HCT116 (cell line): ENCODE measurements at regions not wholly inside any gene's neighbourhood (a gene's known extent, or its start where the extent isn't known, plus 50 kb on each side); places are given as distances from the start of the nearest gene placed in this dataset.

Experiments
- ATAC-seq: fragments of 200-7000 bp; cut with Tn5 transposase; 2 replicates; pipeline ENCODE4 v1.9.1; 2020; ENCODE audit warnings: mild to moderate bottlenecking, moderate library complexity
- BruUV-seq: library from RNA; stranded (reverse); fragments of 400-500 nt; replicated peaks from 2 replicates; lab custom pipeline; 2021; lab: Mats Ljungman, UMichigan
- CTCF ChIA-PET: fragments of 300-600 bp; sonication (Branson Sonifier 250); formaldehyde crosslinking; loops from one replicate; lab custom pipeline; 2021; ENCODE audit warnings: antibody characterized with exemption; lab: Charles Lee
- POLR2A ChIA-PET: fragments of 300-600, 350-600 bp; sonication (Branson Sonifier 250); formaldehyde crosslinking; loops from one replicate; lab custom pipeline; 2021; ENCODE audit warnings: antibody characterized with exemption; lab: Charles Lee
- RAD21 ChIA-PET, 2 experiments: fragments of 300-600 bp; sonication (Branson Sonifier 250); formaldehyde crosslinking; loops; one replicate each; lab custom pipeline; 2023; ENCODE audit warnings: low total read pairs in 2 of 2; ENCODE audit not compliant: uncharacterized antibody in 2 of 2, unreplicated experiment in 2 of 2, low non-redundant PET in 1 of 2; lab: Charles Lee
- DNase-seq: peaks from one replicate; pipeline ENCODE4 v3.0.0-alpha.2; 2010; ENCODE audit warnings: low read depth, low spot score
- H2AFZ ChIP-seq: fragments of 200-600 bp; shearing (Covaris generic), sonication (generic); 2 replicates; pipeline ENCODE4 v1.6.1; 2017; ENCODE audit warnings: low read depth, mixed run types, mixed read lengths, antibody characterized with exemption, low read length; ENCODE audit not compliant: poor library complexity, severe bottlenecking
- H3K27ac ChIP-seq: 2 replicates; pipeline ENCODE4 v1.5.1; 2012; ENCODE audit warnings: low read depth, low read length
- H3K27me3 ChIP-seq: fragments of 200-600 bp; sonication (generic); 2 replicates; pipeline ENCODE4 v1.6.1; 2016; ENCODE audit warnings: mixed run types, low read length, mixed read lengths; ENCODE audit not compliant: insufficient read depth
- H3K36me3 ChIP-seq, 2 experiments: fragments of 200-500 bp in 1 of 2; fragments of 200-600 bp in 1 of 2; sonication (Bioruptor generic) in 1 of 2; sonication (generic) in 1 of 2; 2 replicates each; pipeline versions ENCODE4 v1.5.1 to v1.6.1; 2014 to 2016; ENCODE audit warnings: low read length in 2 of 2, inconsistent platforms in 1 of 2, mixed read lengths in 1 of 2, mixed run types in 1 of 2; ENCODE audit not compliant: insufficient read depth in 2 of 2, control insufficient read depth in 1 of 2
- H3K4me1 ChIP-seq, 2 experiments: fragments of 200-600 bp in 1 of 2; sonication (generic) in 1 of 2; 2 replicates each; pipeline versions ENCODE4 v1.5.1 to v1.6.1; 2012 to 2017; ENCODE audit warnings: low read length in 2 of 2, inconsistent platforms in 1 of 2, mild to moderate bottlenecking in 1 of 2, mixed read lengths in 1 of 2, mixed run types in 1 of 2, moderate library complexity in 1 of 2; ENCODE audit not compliant: insufficient read depth in 2 of 2, control insufficient read depth in 1 of 2
- H3K4me2 ChIP-seq: fragments of 200-600 bp; sonication (generic); 2 replicates; pipeline ENCODE4 v1.6.1; 2017; ENCODE audit warnings: mixed run types, low read length, mixed read lengths
- H3K4me3 ChIP-seq, 2 experiments: fragments of 200-600 bp in 1 of 2; sonication (generic) in 1 of 2; replicated peaks in 1 of 2; 2 replicates each; pipeline ENCODE4 v1.5.1; 2011 to 2016; ENCODE audit warnings: low read length in 2 of 2, control low read depth in 1 of 2, low read depth in 1 of 2, mild to moderate bottlenecking in 1 of 2, mixed read lengths in 1 of 2, mixed run types in 1 of 2
- H3K79me2 ChIP-seq: fragments of 200-600 bp; sonication (generic); 2 replicates; pipeline ENCODE4 v1.6.1; 2017; ENCODE audit warnings: mild to moderate bottlenecking, mixed run types, low read length, moderate library complexity, mixed read lengths; ENCODE audit not compliant: insufficient read depth
- H3K9ac ChIP-seq: fragments of 200-600 bp; sonication (generic); 2 replicates; pipeline ENCODE4 v1.6.1; 2016; ENCODE audit warnings: low read length, mixed read lengths
- H3K9me2 ChIP-seq: fragments of 200-600 bp; sonication (generic), shearing (Covaris generic); 2 replicates; pipeline ENCODE4 v1.6.1; 2017; ENCODE audit warnings: mixed run types, mild to moderate bottlenecking, moderate library complexity; ENCODE audit not compliant: insufficient read depth
- H3K9me3 ChIP-seq, 2 experiments: fragments of 200-500 bp in 1 of 2; fragments of 200-600 bp in 1 of 2; sonication (Bioruptor generic) in 1 of 2; sonication (generic) in 1 of 2; 2 replicates each; pipeline ENCODE4 v1.6.1; 2014 to 2017; ENCODE audit warnings: low read length in 2 of 2, mixed read lengths in 2 of 2, inconsistent platforms in 1 of 2, low read depth in 1 of 2, mild to moderate bottlenecking in 1 of 2, mixed run types in 1 of 2, moderate library complexity in 1 of 2; ENCODE audit not compliant: control insufficient read depth in 1 of 2, insufficient read depth in 1 of 2
- H4K20me1 ChIP-seq: fragments of 200-600 bp; sonication (generic), shearing (Covaris generic); 2 replicates; pipeline ENCODE4 v1.6.1; 2017; ENCODE audit warnings: mixed run types, mild to moderate bottlenecking, moderate library complexity; ENCODE audit not compliant: insufficient read depth
- CBX3 ChIP-seq: IDR thresholded peaks from 2 replicates; pipeline ENCODE4 v1.6.1; 2012; ENCODE audit warnings: low read depth
- CEBPB ChIP-seq: IDR thresholded peaks from 2 replicates; pipeline ENCODE4 v1.6.1; 2012; ENCODE audit warnings: low read depth
- CTCF ChIP-seq, 3 experiments: fragments of 200-600 bp in 1 of 3; sonication (generic) in 1 of 3; IDR thresholded peaks in 2 of 3; conservative IDR thresholded peaks in 1 of 3; 2 replicates each; pipeline ENCODE4 v1.5.1; 2012 to 2017; ENCODE audit warnings: low read depth in 2 of 3, low read length in 2 of 3, antibody characterized with exemption in 1 of 3, borderline replicate concordance in 1 of 3, control low read depth in 1 of 3, mild to moderate bottlenecking in 1 of 3, mixed read lengths in 1 of 3, mixed run types in 1 of 3, moderate library complexity in 1 of 3; ENCODE audit not compliant: insufficient read depth in 1 of 3
- POLR2A ChIP-seq: IDR thresholded peaks from 2 replicates; pipeline ENCODE4 v1.7.0; 2011; ENCODE audit warnings: borderline replicate concordance; ENCODE audit not compliant: insufficient read depth, insufficient read length; ENCODE audit errors: extremely low read depth
- REST ChIP-seq: IDR thresholded peaks from 2 replicates; pipeline ENCODE4 v1.6.1; 2012; ENCODE audit warnings: low read depth
- SIN3A ChIP-seq: IDR thresholded peaks from 2 replicates; pipeline ENCODE4 v1.6.1; 2012; ENCODE audit warnings: low read depth
- SP1 ChIP-seq: IDR thresholded peaks from 2 replicates; pipeline ENCODE4 v1.6.1; 2012; ENCODE audit warnings: low read depth
- SRF ChIP-seq: IDR thresholded peaks from 2 replicates; pipeline ENCODE4 v1.6.1; 2012; ENCODE audit warnings: low read depth
- YY1 ChIP-seq: IDR thresholded peaks from 2 replicates; pipeline ENCODE4 v1.6.1; 2011; ENCODE audit warnings: low read length, low read depth, moderate library complexity, mild to moderate bottlenecking; ENCODE audit not compliant: insufficient replicate concordance; ENCODE audit errors: extremely low read depth
- ZFX ChIP-seq: fragments of 450-650 bp; IDR thresholded peaks from 2 replicates; pipeline ENCODE4 v1.6.1; 2017
- ZNF274 ChIP-seq: fragments of 200-500 bp; sonication (Bioruptor generic); IDR thresholded peaks from 2 replicates; pipeline ENCODE4 v1.6.1; 2014; ENCODE audit warnings: mild to moderate bottlenecking, low read depth, low read length, inconsistent platforms
- intact Hi-C: fragments of 100-400 bp; cut with micrococcal nuclease; formaldehyde crosslinking; loops from 2 replicates; pipeline ENCODE4 v1.10.0; 2022

GRCh38 chr14:98169170-98169587 is 1102.8 kb downstream of the BCL11B start:
- no peaks in the 10 kb centered on the region for H3K9me2 ChIP-seq
- H3K9me3 ChIP-seq, result no peaks in the 10 kb centered on the region; a peak in 1 of 4 replicates
- no peak overlapping the region for H2AFZ ChIP-seq
- ChIA-PET CTCF (no interaction called here), RAD21 (no interaction called here), POLR2A (no interaction called here)
- DNase-seq, result no peak
- H3K9ac ChIP-seq, result no peak overlapping the region
- no peak overlapping the region for H3K27ac ChIP-seq
- no peaks in the 10 kb centered on the region for H3K79me2 ChIP-seq
- TF ChIP-seq SIN3A, result no peak
- TF ChIP-seq ZNF274, result no peak
- no peak for TF ChIP-seq CEBPB
- no peak for TF ChIP-seq REST
- no peak for TF ChIP-seq ZFX
- TF ChIP-seq POLR2A, result no peak
- TF ChIP-seq SRF, result no peak
- no peak for TF ChIP-seq SP1
- TF ChIP-seq YY1, result no peak
- TF ChIP-seq CBX3, result no peak
- no peak for TF ChIP-seq CTCF (IDR thresholded peaks at IDR 0.05 in 2 of 3, conservative IDR thresholded peaks at IDR 0.05 in 1 of 3; ENCODE audit: borderline replicate concordance in 1 of 3, insufficient read depth in 1 of 3, low read depth in 2 of 3, low read length in 2 of 3)
- BruUV-seq, result no TSS peak
- intact Hi-C loops, result no loop called here
- ATAC-seq, result no peak
- H3K36me3 ChIP-seq, result no peaks in the 10 kb centered on the region
- H3K4me2 ChIP-seq, result no peak overlapping the region
- no peaks in the 10 kb centered on the region for H3K4me1 ChIP-seq
- no peaks in the 10 kb centered on the region for H3K27me3 ChIP-seq
- H4K20me1 ChIP-seq, result no peaks in the 10 kb centered on the region
- H3K4me3 ChIP-seq, result no peak overlapping the region
